ENCODE measurements at regions not wholly inside any gene's neighbourhood (a gene's known extent, or its start where the extent isn't known, plus 50 kb on each side); places are given as distances from the start of the nearest gene placed in this dataset.

- TF ChIP-seq, protein P1, sequence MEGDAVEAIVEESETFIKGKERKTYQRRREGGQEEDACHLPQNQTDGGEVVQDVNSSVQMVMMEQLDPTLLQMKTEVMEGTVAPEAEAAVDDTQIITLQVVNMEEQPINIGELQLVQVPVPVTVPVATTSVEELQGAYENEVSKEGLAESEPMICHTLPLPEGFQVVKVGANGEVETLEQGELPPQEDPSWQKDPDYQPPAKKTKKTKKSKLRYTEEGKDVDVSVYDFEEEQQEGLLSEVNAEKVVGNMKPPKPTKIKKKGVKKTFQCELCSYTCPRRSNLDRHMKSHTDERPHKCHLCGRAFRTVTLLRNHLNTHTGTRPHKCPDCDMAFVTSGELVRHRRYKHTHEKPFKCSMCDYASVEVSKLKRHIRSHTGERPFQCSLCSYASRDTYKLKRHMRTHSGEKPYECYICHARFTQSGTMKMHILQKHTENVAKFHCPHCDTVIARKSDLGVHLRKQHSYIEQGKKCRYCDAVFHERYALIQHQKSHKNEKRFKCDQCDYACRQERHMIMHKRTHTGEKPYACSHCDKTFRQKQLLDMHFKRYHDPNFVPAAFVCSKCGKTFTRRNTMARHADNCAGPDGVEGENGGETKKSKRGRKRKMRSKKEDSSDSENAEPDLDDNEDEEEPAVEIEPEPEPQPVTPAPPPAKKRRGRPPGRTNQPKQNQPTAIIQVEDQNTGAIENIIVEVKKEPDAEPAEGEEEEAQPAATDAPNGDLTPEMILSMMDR (IDR thresholded peaks at IDR 0.05) = no peak
- no peak for TF ChIP-seq POLR2A (IDR thresholded peaks at IDR 0.05)
Observed at GRCh38 chr16:59522826-59523225, 788.7 kb upstream of the GOT2 start.
